Type B pancreatic cell (in vitro differentiated cells): ENCODE measurements at regions not wholly inside any gene's neighbourhood (a gene's known extent, or its start where the extent isn't known, plus 50 kb on each side); places are given as distances from the start of the nearest gene placed in this dataset.
A peak's percentile ranks its signal among the peaks of the same experiment; 100 is the strongest.
"Not testable (repeated sequence)": the region's sequence is repeated elsewhere in the genome, so short reads cannot be mapped to it uniquely, and the experiment has no call there.

Experiments
- DNase-seq: peaks from one replicate; pipeline ENCODE4 v3.0.0; 2021; ENCODE audit warnings: mixed read lengths; ENCODE audit not compliant: unreplicated experiment; ENCODE audit errors: extremely low spot score
- H3K27ac Mint-ChIP-seq: 2 replicates; pipeline ENCODE4 v1.8.0; 2021; ENCODE audit warnings: mild to moderate bottlenecking, mixed read lengths
- H3K27me3 Mint-ChIP-seq: 2 replicates; pipeline ENCODE4 v1.8.0; 2021; ENCODE audit warnings: mixed read lengths
- H3K36me3 Mint-ChIP-seq: 2 replicates; pipeline ENCODE4 v1.8.0; 2021; ENCODE audit warnings: mixed read lengths
- H3K4me1 Mint-ChIP-seq: one replicate; pipeline ENCODE4 v1.8.0; 2021; ENCODE audit warnings: mixed read lengths; ENCODE audit not compliant: unreplicated experiment
- H3K4me3 Mint-ChIP-seq: 2 replicates; pipeline ENCODE4 v1.8.0; 2021; ENCODE audit warnings: mild to moderate bottlenecking, mixed read lengths
- H3K9me3 Mint-ChIP-seq: 2 replicates; pipeline ENCODE4 v1.8.0; 2021; ENCODE audit warnings: mixed read lengths
- CTCF ChIP-seq: fragments of 200-600 bp; sonication (generic); conservative IDR thresholded peaks from 2 replicates; pipeline ENCODE4 v1.5.0; 2021; ENCODE audit warnings: antibody characterized with exemption, mild to moderate bottlenecking

- H3K4me3 Mint-ChIP-seq, result not testable (repeated sequence)
These were observed 1379.2 kb downstream of the CDH12 start for GRCh38 chr5:21473981-21474380.

GRCh38 chr5:21473436-21473835 is 1379.7 kb downstream of the CDH12 start:
- H3K4me3 Mint-ChIP-seq, H3K27me3 Mint-ChIP-seq, H3K9me3 Mint-ChIP-seq, H3K4me1 Mint-ChIP-seq, DNase-seq, H3K27ac Mint-ChIP-seq: not testable (repeated sequence)
- peaks cover 21% of the 10 kb centered on the region for H3K36me3 Mint-ChIP-seq

More at GRCh38 chr5:21473981-21474380, 1379.2 kb downstream of the CDH12 start:
- not testable (repeated sequence) for DNase-seq, H3K4me1 Mint-ChIP-seq, H3K9me3 Mint-ChIP-seq, H3K27me3 Mint-ChIP-seq, H3K27ac Mint-ChIP-seq
- peaks cover 21% of the 10 kb centered on the region for H3K36me3 Mint-ChIP-seq

GRCh38 chr5:21471691-21472090 is 1381.5 kb downstream of the CDH12 start:
- not testable (repeated sequence) for H3K9me3 Mint-ChIP-seq, H3K27ac Mint-ChIP-seq, H3K4me3 Mint-ChIP-seq, H3K27me3 Mint-ChIP-seq, H3K4me1 Mint-ChIP-seq, DNase-seq
- peaks cover 21% of the 10 kb centered on the region for H3K36me3 Mint-ChIP-seq

- H3K36me3 Mint-ChIP-seq, result peaks cover 23% of the 10 kb centered on the region
- not testable (repeated sequence) for H3K27me3 Mint-ChIP-seq, H3K9me3 Mint-ChIP-seq, H3K4me3 Mint-ChIP-seq, H3K27ac Mint-ChIP-seq, H3K4me1 Mint-ChIP-seq, DNase-seq
- peak; percentile 70 for TF ChIP-seq CTCF
These were observed 1383.5 kb downstream of the CDH12 start for GRCh38 chr5:21469523-21470101.

GRCh38 chr5:21467544-21467943 is 1385.6 kb downstream of the CDH12 start:
- not testable (repeated sequence) for H3K9me3 Mint-ChIP-seq, DNase-seq, H3K4me1 Mint-ChIP-seq, H3K27me3 Mint-ChIP-seq, H3K4me3 Mint-ChIP-seq, H3K27ac Mint-ChIP-seq
- H3K36me3 Mint-ChIP-seq, result peaks cover 20% of the 10 kb centered on the region

GRCh38 chr5:21459744-21460073 is 1393.4 kb downstream of the CDH12 start:
- not testable (repeated sequence) for H3K9me3 Mint-ChIP-seq, H3K4me1 Mint-ChIP-seq, H3K27me3 Mint-ChIP-seq, DNase-seq, H3K36me3 Mint-ChIP-seq
- peak overlapping the region; percentile 43 for H3K27ac Mint-ChIP-seq
- peak overlapping the region; percentile 92 for H3K4me3 Mint-ChIP-seq

GRCh38 chr5:21452449-21452848 is 1400.7 kb downstream of the CDH12 start:
- DNase-seq, result no peak
- Mint-ChIP-seq H3K9me3 (no peaks in the 10 kb centered on the region), H3K4me3 (no peak overlapping the region), H3K36me3 (no peaks in the 10 kb centered on the region), H3K27ac (no peak overlapping the region), H3K4me1 (no peaks in the 10 kb centered on the region), H3K27me3 (no peaks in the 10 kb centered on the region)
- TF ChIP-seq CTCF, result no peak

GRCh38 chr5:21432646-21433045 is 1420.5 kb downstream of the CDH12 start:
- no peak overlapping the region for H3K4me3 Mint-ChIP-seq
- no peak for TF ChIP-seq CTCF
- H3K36me3 Mint-ChIP-seq, result no peaks in the 10 kb centered on the region
- H3K9me3 Mint-ChIP-seq, result no peaks in the 10 kb centered on the region
- H3K27ac Mint-ChIP-seq, result no peak overlapping the region
- H3K4me1 Mint-ChIP-seq, result no peaks in the 10 kb centered on the region
- no peaks in the 10 kb centered on the region for H3K27me3 Mint-ChIP-seq
- DNase-seq, result no peak
